ENCODE measurements at regions not wholly inside any gene's neighbourhood (a gene's known extent, or its start where the extent isn't known, plus 50 kb on each side); places are given as distances from the start of the nearest gene placed in this dataset.

- DNase-seq, result no peak
These were observed 732.3 kb downstream of the NCAM2 start for GRCh38 chr21:21730512-21730911.

DNA sequence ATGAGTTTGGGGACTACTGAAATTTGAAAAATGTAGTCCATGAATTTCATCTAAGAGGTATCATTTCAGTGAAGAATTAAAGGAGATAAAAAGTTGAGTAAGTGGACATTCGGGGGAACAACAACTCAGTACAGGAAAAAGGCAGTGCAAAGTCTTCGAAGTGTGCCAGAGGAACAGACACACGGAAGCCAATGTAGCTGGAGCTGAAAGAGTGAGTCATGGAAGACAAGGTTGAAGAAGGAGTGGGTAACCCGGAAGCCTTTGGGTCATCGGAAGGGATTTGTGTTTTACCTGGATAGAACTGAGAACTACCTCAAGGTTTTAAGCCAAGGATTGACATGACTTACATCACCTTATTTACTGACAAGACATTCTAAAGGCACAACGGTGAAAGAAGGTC lies 733.4 kb downstream of the NCAM2 start:
- DNase-seq, result no peak

GRCh38 chr21:21734088-21734487 lies 735.9 kb downstream of the NCAM2 start:
- no peak for DNase-seq

DNA sequence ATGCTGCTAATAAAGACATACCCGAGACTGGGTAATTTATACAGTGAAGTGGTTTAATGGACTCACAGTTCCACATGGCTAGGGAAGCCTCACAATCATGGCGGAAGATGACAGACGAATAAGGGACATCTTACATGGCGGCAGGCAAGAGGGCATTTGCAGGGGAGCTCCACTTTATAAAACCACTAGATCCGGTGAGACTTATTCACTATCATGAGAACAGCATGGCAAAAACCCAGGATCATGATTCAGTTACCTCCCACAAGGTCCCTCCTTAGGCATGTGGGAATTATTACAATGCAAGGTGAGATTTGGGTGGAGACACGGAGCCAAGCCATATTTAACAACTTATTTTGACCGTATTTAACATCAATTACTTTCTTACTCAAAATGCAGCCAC lies 739.0 kb downstream of the NCAM2 start:
- no peak for DNase-seq

DNA sequence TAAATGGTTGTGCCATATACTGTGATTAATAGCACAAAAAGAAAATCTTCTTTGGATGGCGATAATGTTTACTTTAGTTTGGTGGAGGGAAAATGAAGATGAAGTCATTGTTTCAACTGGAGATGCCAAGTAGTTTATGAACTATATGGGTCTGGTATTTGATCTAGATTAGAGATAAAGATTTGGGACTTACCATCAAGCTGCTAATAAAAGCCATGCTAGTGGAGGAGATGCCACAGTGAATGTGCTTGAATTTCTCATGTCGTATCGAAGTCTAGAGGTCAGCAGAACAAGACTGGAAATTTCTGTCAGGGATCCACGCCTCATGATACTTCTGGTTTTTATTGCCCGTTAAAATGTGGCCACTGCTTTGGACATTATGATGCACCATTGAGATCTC lies 742.0 kb downstream of the NCAM2 start:
- DNase-seq, result no peak

GRCh38 chr21:21750124-21750825 lies 752.1 kb downstream of the NCAM2 start:
- DNase-seq, result peak; percentile 14

- DNase-seq, result no peak
These were observed 753.1 kb downstream of the NCAM2 start for GRCh38 chr21:21751286-21751685.

DNA sequence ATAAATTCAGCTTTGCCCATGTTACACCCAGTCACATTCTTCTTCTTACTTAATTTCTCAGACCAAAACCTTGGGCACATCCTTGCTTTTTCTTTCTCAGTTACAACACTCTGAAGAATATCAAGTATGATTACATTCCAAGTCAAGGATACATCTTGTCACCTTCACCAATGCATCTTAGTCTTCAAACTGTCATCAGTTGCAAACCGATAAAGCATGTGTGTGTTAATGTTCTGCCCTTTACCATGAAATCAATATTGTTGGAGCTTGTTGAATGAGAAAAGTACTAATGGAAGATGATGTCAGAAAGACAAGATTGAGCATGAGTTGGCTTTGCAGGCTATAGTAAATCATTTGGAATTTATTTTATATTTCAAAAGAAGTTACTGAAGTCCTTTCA lies 764.6 kb downstream of the NCAM2 start:
- DNase-seq, result no peak

- no peak for DNase-seq
These were observed 766.1 kb downstream of the NCAM2 start for GRCh38 chr21:21764281-21764680.

- DNase-seq, result no peak
These were observed 769.1 kb downstream of the NCAM2 start for GRCh38 chr21:21767276-21767675.

DNA sequence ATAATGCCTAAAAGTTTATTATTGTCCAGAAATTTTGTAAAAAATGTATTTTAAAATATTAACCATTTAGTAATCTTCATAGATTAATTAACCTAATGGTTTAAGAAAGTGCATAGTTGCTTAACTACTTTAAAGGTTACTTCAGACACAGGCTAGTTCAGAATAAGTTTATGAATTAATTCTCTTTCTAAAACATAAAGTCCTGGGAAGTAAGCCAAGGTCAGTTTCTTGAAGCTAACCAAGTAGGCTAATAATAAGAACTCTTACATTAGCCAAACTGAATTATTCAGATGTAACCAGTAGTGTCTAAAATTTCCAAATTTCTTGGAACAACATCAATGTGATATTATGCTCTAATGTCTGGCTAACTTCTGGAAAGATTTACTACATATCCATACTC lies 790.4 kb downstream of the NCAM2 start:
- DNase-seq, result no peak

- DNase-seq, result no peak
These were observed 803.7 kb downstream of the NCAM2 start for GRCh38 chr21:21801921-21802320.

DNA sequence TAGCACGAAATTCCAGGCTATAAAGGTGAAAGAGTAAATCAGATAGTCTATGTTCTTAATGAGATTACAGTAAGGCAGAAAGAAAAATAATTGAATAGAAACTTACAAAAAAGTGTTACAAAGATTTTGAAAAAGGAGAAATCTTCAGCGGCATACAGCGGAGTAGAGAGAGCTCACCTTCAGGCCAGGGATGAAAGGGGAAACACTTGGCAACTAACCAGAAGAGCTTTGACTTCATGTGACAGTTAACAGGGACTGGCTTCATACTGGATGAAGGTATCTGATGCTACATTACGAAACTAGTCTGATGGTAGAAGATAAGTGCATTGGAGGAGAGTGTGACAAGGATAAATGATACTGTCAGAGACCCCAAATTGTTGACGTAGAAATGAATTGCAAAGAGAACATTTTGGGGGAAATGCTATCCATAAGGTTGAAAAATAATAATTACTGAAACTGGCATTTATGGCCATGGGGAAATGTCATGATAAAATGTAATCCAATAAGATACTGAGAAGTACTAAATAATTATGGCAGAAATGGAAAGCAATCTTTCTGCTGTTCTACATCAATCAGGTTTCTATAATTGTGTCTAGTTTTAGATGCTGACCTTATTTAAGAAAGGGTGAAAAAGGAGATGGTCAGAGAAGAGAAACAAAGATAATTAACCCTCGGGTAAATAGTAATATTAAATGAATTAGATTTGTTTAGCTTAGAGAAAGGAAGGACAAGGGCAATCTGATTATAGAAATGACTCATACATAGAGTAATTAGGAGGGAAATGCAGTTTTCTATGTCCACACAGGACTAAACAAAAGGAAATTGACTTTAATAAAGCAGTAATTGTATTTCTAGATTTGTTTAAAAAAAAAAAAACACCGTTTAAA lies 808.7 kb downstream of the NCAM2 start:
- DNase-seq, result no peak

GRCh38 chr21:21807598-21807903 lies 809.3 kb downstream of the NCAM2 start:
- DNase-seq, result no peak

GRCh38 chr21:21813289-21813688 lies 815.1 kb downstream of the NCAM2 start:
- DNase-seq, result no peak

DNA sequence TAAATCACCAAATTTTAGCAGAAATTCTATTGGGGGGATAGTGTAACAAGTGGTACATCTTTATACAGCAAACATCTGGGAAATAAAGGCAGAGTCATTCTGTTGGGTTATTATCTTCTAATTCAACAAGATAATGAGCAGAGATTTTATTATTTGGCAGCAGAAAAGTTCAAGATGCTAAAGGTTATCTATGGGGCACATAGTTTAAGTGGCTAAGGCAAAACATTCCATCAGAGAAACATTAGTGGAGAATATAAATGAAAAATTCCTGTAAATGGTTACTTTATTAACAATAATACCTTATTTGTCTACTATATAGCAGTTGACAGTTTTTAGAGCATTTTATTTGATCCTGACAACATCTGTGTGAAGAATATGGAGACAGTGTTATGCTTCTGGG lies 815.7 kb downstream of the NCAM2 start:
- DNase-seq, result no peak

GRCh38 chr21:21816778-21817177 lies 818.6 kb downstream of the NCAM2 start:
- no peak for DNase-seq

GRCh38 chr21:21818898-21819297 lies 820.7 kb downstream of the NCAM2 start:
- no peak for DNase-seq

- no peak for DNase-seq
These were observed 829.9 kb downstream of the NCAM2 start for GRCh38 chr21:21828130-21828529.

DNA sequence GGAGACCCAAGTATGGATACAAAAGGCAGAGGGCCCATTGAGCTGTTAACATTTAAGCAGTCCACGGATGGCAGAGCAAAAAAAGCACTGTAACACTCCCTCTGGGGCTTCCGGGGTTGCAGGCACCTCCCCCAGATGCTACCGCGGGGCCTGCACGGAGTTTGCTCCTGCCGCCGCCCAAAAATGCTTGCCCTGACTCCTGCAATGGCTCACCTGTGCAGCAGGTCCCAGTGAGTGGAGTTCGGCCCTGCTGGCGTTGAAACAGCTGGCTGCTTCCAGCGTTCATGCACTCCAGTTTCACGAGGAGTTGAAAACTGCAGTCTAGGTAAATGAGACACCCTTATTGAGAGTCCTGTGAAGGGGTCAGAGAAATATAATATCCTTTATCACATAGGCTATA lies 832.8 kb downstream of the NCAM2 start:
- DNase-seq, result no peak

- no peak for DNase-seq
These were observed 847.7 kb downstream of the NCAM2 start for GRCh38 chr21:21845901-21846300.

GRCh38 chr21:21851205-21851604 lies 853.0 kb downstream of the NCAM2 start:
- DNase-seq, result no peak

DNA sequence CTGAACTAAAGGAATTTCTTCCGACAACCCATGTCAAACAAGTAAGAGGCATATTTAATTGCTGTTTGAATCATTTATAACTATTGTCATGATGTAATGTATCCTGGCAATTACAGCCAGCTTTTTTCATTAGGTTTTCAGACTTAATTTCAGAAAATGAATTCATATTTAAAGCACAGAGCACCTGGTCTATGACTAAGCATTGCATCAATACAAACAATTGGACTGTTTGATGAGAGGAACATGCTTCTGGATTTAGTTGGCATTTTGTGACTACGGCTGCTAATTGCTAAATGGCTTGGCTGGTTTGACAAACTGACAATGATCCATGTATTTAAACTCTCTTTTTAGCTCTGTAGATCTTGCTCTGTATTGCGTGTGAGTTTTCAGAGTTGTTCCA lies 853.4 kb downstream of the NCAM2 start:
- peak; percentile 12 for DNase-seq

GRCh38 chr21:21858502-21859334 lies 860.5 kb downstream of the NCAM2 start:
- no peak for DNase-seq
